GM21515 (cell line): ENCODE measurements at regions not wholly inside any gene's neighbourhood (a gene's known extent, or its start where the extent isn't known, plus 50 kb on each side); places are given as distances from the start of the nearest gene placed in this dataset.

ENCODE experiments used
- ATAC-seq: cut with Tn5 transposase; IDR thresholded peaks from one replicate; pipeline ENCODE4 v1.9.1; 2021; ENCODE audit not compliant: unreplicated experiment

- no peak for ATAC-seq
Measured at GRCh38 chr18:43570593-43570992, 293.3 kb upstream of the SYT4 start.

GRCh38 chr18:43571078-43571689 lies 293.9 kb upstream of the SYT4 start:
- ATAC-seq, result peak; percentile 53

DNA sequence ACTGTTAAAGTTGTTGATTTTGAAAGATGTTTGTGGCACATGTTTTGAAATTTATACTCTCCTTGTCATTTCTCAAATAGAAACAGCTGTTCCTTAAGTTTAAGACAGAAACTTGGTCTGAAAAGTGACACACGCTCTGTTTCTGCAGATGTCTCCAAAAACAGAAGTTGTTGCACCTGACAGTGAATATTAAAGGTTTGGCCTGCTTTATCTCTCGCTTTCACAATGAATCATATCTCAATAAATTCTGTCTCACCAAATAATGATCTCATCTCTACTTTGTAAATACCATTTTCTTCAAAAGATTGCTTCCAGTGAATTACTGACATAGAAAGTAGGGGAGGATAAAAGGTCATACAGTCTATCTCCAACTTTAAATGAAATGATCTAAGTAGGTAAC lies 294.9 kb upstream of the SYT4 start:
- peak; percentile 72 for ATAC-seq

DNA sequence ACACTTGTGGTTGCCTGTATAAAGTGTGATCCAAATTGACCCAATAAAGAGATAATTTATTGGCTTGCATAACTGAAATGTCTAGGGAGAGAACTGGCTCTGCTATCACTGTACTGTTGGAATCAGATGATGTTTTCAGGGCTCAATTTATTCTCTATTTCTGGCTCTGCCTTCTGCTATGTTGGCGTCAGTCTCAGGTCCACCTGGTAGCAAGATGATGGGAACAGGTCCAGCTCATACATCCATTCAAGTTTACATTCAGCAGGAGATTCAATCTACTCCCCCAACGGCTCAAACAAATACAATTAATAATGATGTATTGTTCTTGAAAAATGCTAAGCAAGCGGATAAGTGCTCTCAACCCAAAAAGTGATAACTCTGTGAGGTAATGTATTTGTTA lies 297.7 kb upstream of the SYT4 start:
- no peak for ATAC-seq

DNA sequence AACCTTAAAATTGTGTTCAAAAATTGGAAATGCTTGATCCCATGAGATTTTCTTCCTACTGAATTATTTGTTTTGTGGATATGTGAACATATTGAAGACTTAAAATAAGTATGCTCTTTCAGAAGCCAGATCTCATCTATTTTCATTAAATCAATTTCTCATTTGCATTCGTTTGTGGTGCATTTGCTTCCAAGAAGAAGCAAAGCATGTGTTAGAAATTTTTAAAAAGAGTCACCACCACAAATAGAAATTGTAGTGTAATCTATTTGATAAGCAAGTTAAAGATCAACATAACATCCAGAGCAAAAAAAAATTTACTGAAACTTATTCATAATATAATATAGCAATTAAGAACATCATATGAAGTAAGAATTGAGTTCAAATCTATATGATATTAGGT lies 300.9 kb upstream of the SYT4 start:
- no peak for ATAC-seq

DNA sequence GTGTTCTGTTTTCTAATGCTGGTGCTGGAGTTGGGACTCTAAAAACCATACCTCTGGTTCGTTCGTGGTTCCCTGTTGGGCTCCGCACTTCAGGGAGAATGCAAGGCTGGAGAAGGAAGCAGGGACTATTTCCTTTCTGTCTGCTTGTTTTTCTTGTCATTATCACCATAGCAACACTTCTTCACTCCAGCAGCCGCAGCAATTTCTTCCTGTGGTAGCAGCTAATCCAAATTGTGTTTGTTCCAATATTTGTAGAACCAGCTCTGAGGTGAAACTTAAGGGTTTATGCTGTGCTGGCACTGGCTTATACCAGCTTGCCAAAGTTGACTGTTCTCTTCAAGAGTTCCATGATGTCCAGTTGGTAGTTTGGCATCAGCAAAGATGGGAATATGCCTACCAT lies 301.4 kb upstream of the SYT4 start:
- ATAC-seq, result no peak

DNA sequence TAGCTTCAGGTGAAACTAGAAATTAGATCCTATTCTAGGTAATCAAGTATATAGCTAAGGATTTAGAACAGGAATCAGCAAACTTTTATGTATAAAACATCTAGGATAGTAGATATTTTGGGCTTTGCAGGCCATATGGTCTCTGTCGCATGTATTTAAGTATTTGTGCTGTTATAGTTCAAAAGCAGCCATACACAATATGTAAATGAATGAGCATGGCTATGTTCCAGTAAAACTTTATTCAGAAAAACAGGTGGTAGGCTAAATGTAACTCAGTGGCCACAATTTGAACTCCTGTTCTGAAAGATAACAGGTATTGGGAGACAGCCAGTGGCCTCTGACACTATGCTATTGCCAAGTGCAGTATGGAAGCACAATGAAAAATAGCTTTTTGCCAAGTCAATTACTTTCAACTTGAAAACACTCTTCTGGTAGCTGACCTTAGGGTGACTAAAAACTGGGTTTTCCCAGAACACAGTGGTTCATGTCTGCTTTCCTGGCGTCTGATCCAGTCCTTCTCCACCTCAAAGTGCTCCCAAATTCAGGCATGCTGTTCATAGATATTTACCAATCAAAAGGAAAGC lies 304.7 kb upstream of the SYT4 start:
- ATAC-seq, result no peak

- ATAC-seq, result peak; percentile 70
Measured at GRCh38 chr18:43587538-43588153, 310.4 kb upstream of the SYT4 start.

DNA sequence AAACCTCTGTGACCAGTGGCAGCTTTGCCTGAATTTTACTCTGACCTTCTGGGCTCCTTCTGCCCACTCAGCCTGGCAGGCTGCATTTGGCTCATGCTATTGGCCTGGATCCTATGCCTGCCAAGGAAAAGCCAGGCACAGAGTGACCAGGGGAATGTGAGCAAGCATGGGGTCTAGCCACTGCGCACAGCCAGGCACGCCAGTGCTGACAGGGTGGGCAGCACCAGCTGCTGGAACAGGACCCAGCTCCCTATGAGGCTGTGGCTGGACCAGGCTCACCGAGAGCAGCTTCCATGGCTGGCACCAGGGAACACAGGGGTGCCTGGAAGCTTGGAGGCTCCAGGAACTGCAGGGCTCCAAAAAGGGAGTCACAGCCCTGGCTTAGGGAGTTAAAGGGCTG lies 311.5 kb upstream of the SYT4 start:
- no peak for ATAC-seq

DNA sequence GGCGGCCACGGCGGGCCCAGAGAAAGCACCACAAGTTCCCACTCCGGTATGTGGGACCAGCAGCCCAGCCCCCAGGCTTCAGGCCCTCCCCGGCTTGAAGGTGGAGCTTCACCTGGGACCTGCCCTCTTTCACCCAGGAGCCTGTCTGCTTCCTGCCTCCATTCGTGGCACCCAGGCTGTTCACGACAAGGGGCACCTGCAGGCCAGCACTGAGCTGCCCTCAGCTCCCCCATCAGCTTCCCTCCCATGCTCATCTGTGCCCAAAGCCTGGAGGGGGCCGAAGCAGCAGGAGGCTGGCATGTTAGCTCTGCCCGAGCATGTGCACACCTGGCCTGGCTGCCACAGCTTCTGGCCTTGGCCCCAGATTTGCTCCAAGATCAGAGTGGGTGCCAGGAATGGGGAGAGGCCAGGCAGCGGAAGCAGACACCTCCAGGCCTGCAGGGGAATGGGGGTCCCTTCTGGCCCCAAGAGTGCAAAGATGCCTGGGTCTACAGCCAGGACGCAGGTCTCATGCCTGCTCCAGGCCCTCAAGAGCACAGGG lies 312.4 kb upstream of the SYT4 start:
- no peak for ATAC-seq

- no peak for ATAC-seq
Measured at GRCh38 chr18:43590182-43590903, 313.1 kb upstream of the SYT4 start.

DNA sequence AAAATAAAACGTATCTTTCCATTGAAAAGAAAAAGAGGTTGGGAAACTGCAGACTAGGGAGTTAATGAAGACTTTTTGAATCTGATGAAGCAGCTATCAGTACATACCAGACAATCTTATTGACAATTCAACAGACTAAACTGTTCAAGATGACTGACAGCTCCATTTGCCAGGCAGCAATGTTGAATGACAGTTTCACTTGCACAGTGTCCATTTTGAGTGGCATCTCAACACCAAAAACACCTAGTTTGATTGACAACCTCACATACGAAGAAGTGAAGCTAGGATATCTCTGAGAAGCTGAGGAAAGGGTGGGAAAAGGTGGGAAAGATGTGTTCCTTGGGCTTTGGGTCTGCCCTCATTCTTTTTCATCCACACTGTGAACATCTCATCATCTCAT lies 315.0 kb upstream of the SYT4 start:
- no peak for ATAC-seq

GRCh38 chr18:43596105-43596712 lies 318.9 kb upstream of the SYT4 start:
- ATAC-seq, result peak; percentile 85

DNA sequence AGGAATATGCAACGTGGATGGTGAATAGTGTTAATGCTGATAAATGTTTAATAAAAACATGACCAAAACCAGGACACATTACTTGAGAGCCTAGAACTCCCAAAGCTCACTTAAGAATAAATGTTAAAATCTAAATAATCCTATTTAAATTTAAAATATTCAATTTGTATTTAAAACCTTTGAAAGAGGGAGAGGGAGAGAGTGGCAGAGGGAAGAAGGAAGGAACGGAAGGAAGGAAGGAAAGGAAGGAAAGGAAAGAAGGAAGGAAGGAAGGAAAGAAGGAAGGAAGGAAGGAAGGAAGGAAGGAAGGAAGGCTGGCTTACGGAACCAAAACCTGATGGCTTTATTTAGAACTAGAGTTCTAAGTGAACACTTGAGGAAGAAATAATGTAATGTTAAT lies 324.1 kb upstream of the SYT4 start:
- ATAC-seq, result no peak

GRCh38 chr18:43605224-43605623 lies 327.9 kb upstream of the SYT4 start:
- no peak for ATAC-seq

GRCh38 chr18:43606795-43607194 lies 329.5 kb upstream of the SYT4 start:
- ATAC-seq, result no peak

DNA sequence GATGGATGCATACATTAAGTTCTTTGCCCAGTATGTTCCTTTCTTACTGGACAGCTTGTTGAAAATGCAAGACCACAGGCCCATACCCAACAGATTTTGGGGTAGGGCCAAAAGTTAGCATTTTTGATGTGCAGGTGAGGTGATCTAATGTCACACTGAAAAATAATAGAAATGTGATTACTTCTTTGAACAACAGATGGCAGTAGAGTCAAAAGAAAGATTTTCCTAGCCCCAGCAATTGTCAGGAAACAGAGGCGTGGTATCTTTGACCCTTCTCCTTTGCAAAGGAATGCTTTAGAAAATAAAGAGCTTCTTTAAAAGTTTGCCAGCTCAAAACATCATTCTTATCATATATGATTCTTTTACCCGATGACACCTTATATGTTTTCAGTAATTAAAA lies 343.6 kb upstream of the SYT4 start:
- peak; percentile 76 for ATAC-seq

DNA sequence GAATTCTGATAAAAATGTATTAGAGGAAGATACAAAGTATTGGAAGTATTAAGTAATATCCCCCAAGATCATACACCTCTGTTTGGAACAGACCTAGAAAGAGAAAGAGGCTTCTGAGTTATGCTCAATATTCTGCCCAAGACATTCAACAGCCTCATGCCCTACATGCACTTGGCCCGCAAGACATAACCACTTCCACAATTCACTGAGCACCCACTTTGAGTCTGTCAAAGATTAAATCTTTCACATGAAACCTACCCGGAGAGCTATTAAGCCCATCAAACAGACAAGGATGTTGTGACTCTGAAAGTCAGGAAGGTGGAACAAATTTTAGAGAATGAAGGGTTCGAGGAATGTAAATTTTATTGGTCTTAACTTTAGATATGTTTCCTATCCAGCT lies 344.7 kb upstream of the SYT4 start:
- ATAC-seq, result no peak

DNA sequence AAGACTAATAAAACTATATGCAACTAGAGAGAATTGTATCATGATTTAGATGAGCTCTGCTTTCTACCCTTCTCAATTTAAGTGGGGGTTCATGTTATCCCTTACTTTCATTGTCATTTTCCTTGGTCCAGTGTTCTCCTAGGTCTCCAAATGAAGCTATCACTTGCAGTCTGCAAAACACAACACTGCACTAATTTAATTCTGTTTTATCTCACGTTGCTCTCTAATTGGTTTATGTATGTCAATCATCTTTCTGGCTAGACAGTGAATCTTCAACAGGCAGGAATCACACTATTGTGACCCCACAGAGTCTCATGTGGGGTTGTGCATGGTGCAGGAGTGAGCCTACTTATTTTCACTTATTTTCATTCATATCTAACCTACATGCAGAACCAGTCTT lies 348.3 kb upstream of the SYT4 start:
- ATAC-seq, result no peak

DNA sequence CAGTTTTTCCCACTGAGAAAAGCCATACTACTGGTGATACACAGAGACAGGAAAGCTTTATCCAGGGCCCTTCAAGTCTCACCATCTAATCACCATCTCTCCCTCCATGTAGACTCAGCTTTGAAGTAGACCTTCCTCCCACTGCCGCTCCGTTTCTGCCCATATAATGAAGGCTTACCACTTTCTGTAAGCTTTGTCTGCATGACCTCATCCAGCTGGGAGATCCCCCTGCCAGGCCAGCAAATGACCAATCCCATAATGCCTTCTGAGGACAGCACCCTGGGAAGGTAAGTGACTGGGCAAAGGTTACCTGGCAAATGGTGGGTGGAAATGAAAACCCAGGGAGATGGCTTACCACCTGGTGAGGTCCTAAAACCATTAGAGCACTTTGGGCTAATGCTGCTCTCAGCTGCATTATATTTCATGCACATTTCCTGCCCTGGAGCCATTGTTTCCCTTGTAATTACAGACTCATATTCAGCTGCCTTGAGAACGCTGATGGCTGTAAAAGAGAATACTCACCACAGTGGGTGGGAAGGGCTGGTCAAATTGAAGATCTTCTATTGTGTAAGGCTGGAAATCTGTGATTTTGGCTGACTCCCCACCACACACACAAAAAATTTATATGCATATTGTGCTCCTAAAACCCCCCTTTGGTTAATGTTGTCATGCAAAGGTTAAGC lies 350.7 kb upstream of the SYT4 start:
- no peak for ATAC-seq

- ATAC-seq, result no peak
Measured at GRCh38 chr18:43634994-43635393, 357.7 kb upstream of the SYT4 start.
